Endothelial cell of umbilical vein (primary cell): ENCODE measurements at regions not wholly inside any gene's neighbourhood (a gene's known extent, or its start where the extent isn't known, plus 50 kb on each side); places are given as distances from the start of the nearest gene placed in this dataset.

Source experiments
- BruUV-seq: library from RNA; stranded (reverse); fragments of 400-500 nt; replicated peaks from 2 replicates; lab custom pipeline; 2021; lab: Mats Ljungman, UMichigan
- CTCF ChIA-PET: fragments of 300-600, 350-600 bp; sonication (Branson Sonifier 250); formaldehyde crosslinking; loops from one replicate; lab custom pipeline; 2021; ENCODE audit warnings: antibody characterized with exemption, inconsistent platforms; lab: Charles Lee
- POLR2A ChIA-PET: fragments of 300-600, 350-600 bp; sonication (Branson Sonifier 250); formaldehyde crosslinking; loops from one replicate; lab custom pipeline; 2021; ENCODE audit warnings: antibody characterized with exemption, inconsistent platforms; lab: Charles Lee
- DNase-seq: peaks from one replicate; pipeline ENCODE4 v3.0.0-alpha.2; 2011; ENCODE audit warnings: low read depth, low spot score
- FAIRE-seq: peaks from 2 replicates; lab custom pipeline; 2011; peaks lifted over from hg19 to GRCh38; lab: Jason Lieb, UNC
- H2AFZ ChIP-seq: 2 replicates; pipeline ENCODE4 v1.6.0; 2012; ENCODE audit warnings: low read depth, low read length, control low read depth, inconsistent platforms
- H3K27ac ChIP-seq: 2 replicates; pipeline ENCODE4 v1.5.1; 2011; ENCODE audit warnings: low read depth, mild to moderate bottlenecking, control low read depth, low read length, moderate library complexity; ENCODE audit not compliant: insufficient read depth
- H3K27me3 ChIP-seq, 2 experiments: 2 replicates each; pipeline versions ENCODE4 v1.6.0 to v1.6.1; 2011; ENCODE audit warnings: low read length in 2 of 2, mixed read lengths in 1 of 2; ENCODE audit not compliant: control insufficient read depth in 2 of 2, insufficient read depth in 2 of 2
- H3K36me3 ChIP-seq, 2 experiments: 2 replicates in 1 of 2; 3 replicates in 1 of 2; pipeline ENCODE4 v1.5.1; 2011; ENCODE audit warnings: low read length in 2 of 2, mild to moderate bottlenecking in 1 of 2, moderate library complexity in 1 of 2; ENCODE audit not compliant: control insufficient read depth in 2 of 2, insufficient read depth in 2 of 2; ENCODE audit errors: extremely low read depth in 1 of 2
- H3K4me1 ChIP-seq: 3 replicates; pipeline ENCODE4 v1.5.1; 2011; ENCODE audit warnings: mild to moderate bottlenecking, low read length; ENCODE audit not compliant: control insufficient read depth, insufficient read depth; ENCODE audit errors: extremely low read depth
- H3K4me2 ChIP-seq: 2 replicates; pipeline ENCODE4 v1.6.1; 2011; ENCODE audit warnings: low read length, control low read depth, mixed read lengths; ENCODE audit not compliant: insufficient read depth
- H3K4me3 ChIP-seq, 3 experiments: fragments of 200-600 bp in 1 of 3; sonication (generic), shearing (Covaris generic) in 1 of 3; replicated peaks in 1 of 3; 2 replicates each; pipeline ENCODE4 v1.5.1; 2011 to 2016; ENCODE audit warnings: control low read depth in 3 of 3, low read length in 3 of 3, mild to moderate bottlenecking in 2 of 3, inconsistent platforms in 1 of 3, low read depth in 1 of 3, moderate library complexity in 1 of 3; ENCODE audit not compliant: insufficient read depth in 1 of 3
- H3K79me2 ChIP-seq: 2 replicates; pipeline ENCODE4 v1.6.0; 2012; ENCODE audit warnings: low read length, inconsistent platforms; ENCODE audit not compliant: control insufficient read depth, insufficient read depth
- H3K9ac ChIP-seq: replicated peaks from 2 replicates; pipeline ENCODE3; 2011; ENCODE audit warnings: low read length, control low read depth; ENCODE audit not compliant: insufficient read depth; ENCODE audit errors: extremely low read depth
- H3K9me1 ChIP-seq: replicated peaks from 3 replicates; pipeline ENCODE4 v1.6.0; 2011; ENCODE audit warnings: mild to moderate bottlenecking, low read length; ENCODE audit not compliant: control insufficient read depth, insufficient read depth; ENCODE audit errors: extremely low read depth
- H3K9me3 ChIP-seq: replicated peaks from 2 replicates; pipeline ENCODE4 v1.5.1; 2012; ENCODE audit warnings: low read length, inconsistent platforms; ENCODE audit not compliant: control insufficient read depth, insufficient read depth
- H4K20me1 ChIP-seq: replicated peaks from 2 replicates; pipeline ENCODE3; 2011; ENCODE audit warnings: mild to moderate bottlenecking, low read length; ENCODE audit not compliant: control insufficient read depth, insufficient read depth; ENCODE audit errors: extremely low read depth
- CTCF ChIP-seq, 2 donors: IDR thresholded peaks; 1 replicate in 1 of 2; 2 replicates in 1 of 2; pipeline ENCODE4 v1.5.1; 2011; ENCODE audit warnings: low read length in 2 of 2, mild to moderate bottlenecking in 2 of 2, moderate library complexity in 2 of 2, control low read depth in 1 of 2, inconsistent platforms in 1 of 2, low read depth in 1 of 2; ENCODE audit not compliant: insufficient read depth in 1 of 2; ENCODE audit errors: extremely low read depth in 1 of 2
- EZH2 ChIP-seq: IDR thresholded peaks from 2 replicates; pipeline ENCODE4 v1.6.1; 2012; ENCODE audit warnings: borderline replicate concordance, low read depth, mild to moderate bottlenecking, moderate library complexity, low read length, inconsistent platforms; ENCODE audit not compliant: severe bottlenecking
- FOS ChIP-seq: IDR thresholded peaks from 2 replicates; pipeline ENCODE4 v1.6.1; 2011; ENCODE audit warnings: mild to moderate bottlenecking, low read length, moderate library complexity, borderline replicate concordance; ENCODE audit not compliant: insufficient read depth
- GATA2 ChIP-seq: IDR thresholded peaks from 2 replicates; pipeline ENCODE4 v1.7.0; 2011; ENCODE audit warnings: low read depth, mild to moderate bottlenecking, moderate library complexity, mixed read lengths, low read length; ENCODE audit not compliant: insufficient read length, insufficient read depth
- JUN ChIP-seq: IDR thresholded peaks from 2 replicates; pipeline ENCODE4 v1.6.1; 2011; ENCODE audit warnings: borderline replicate concordance, low read depth; ENCODE audit not compliant: insufficient read length, insufficient read depth
- MAX ChIP-seq: IDR thresholded peaks from 2 replicates; pipeline ENCODE4 v1.6.1; 2011; ENCODE audit not compliant: insufficient read depth, insufficient read length
- MYC ChIP-seq: IDR thresholded peaks from one replicate; pipeline ENCODE4 v1.6.1; 2011; ENCODE audit warnings: mild to moderate bottlenecking, low read depth, low read length
- POLR2A ChIP-seq: IDR thresholded peaks from 2 replicates; pipeline ENCODE4 v1.6.1; 2012; ENCODE audit warnings: low read depth, mild to moderate bottlenecking, control low read depth, low read length
- POLR2AphosphoS5 ChIP-seq: IDR thresholded peaks from 2 replicates; pipeline ENCODE4 v1.6.1; 2012; ENCODE audit warnings: low read depth, mild to moderate bottlenecking, control low read depth, low read length, moderate library complexity; ENCODE audit not compliant: insufficient read depth
- dilution Hi-C: fragments of 300-500 bp; cut with MboI; formaldehyde crosslinking; loops from one replicate; pipeline ENCODE4 v1.15.0; 2019; ENCODE audit warnings: low sequenced_read_pairs; ENCODE audit not compliant: extremely low pct_ligation_motif_present
- intact Hi-C: fragments of 100-400 bp; cut with micrococcal nuclease; formaldehyde crosslinking; loops from one replicate; pipeline ENCODE4 v1.10.0; 2022

DNA sequence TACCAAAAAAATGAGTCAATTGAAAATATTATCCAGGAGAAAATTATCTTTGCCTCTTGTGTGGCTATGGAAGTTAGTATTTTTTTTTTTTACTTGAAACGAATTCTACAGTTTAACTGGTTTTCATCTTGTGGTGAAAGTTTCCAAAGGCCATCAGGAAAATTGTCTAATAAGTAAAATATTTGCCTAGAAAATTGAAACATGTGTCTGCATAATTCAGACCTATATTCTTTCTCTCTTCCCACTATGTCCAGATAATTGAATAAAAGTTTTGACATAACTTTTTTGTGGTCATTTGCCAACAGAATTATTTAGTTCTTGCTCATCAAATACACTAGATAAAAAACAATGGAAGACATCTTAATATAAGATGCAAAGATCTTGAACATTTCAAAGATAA lies 321.5 kb upstream of the RPS23 start:
- no peak for DNase-seq
- dilution Hi-C loops: no loop called here
- Histone ChIP-seq H3K36me3 (no peaks in the 10 kb centered on the region), H3K4me1 (no peaks in the 10 kb centered on the region), H2AFZ (no peak overlapping the region), H3K4me2 (no peak overlapping the region), H3K9me1 (no peaks in the 10 kb centered on the region), H3K79me2 (no peaks in the 10 kb centered on the region), H4K20me1 (no peaks in the 10 kb centered on the region), H3K9me3 (no peaks in the 10 kb centered on the region), H3K27me3 (peaks cover 3 to 5% of the 10 kb centered on the region in 2 experiments), H3K9ac (no peak overlapping the region), H3K4me3 (no peak overlapping the region), H3K27ac (no peak overlapping the region)
- no peak for FAIRE-seq
- CTCF ChIA-PET: no interaction called here
- POLR2A ChIA-PET: no interaction called here
- TF ChIP-seq GATA2 (no peak), POLR2A (no peak), MYC (no peak), MAX (no peak), CTCF (IDR thresholded peaks at IDR 0.05; ENCODE audit: extremely low read depth in 1 of 2, insufficient read depth in 1 of 2, low read depth in 1 of 2, low read length in 2 of 2) (no peak), FOS (no peak), JUN (no peak), EZH2 (no peak), POLR2AphosphoS5 (no peak)
- no TSS peak for BruUV-seq
- intact Hi-C loops: no loop called here
